ENCODE measurements at regions not wholly inside any gene's neighbourhood (a gene's known extent, or its start where the extent isn't known, plus 50 kb on each side); places are given as distances from the start of the nearest gene placed in this dataset.

DNA sequence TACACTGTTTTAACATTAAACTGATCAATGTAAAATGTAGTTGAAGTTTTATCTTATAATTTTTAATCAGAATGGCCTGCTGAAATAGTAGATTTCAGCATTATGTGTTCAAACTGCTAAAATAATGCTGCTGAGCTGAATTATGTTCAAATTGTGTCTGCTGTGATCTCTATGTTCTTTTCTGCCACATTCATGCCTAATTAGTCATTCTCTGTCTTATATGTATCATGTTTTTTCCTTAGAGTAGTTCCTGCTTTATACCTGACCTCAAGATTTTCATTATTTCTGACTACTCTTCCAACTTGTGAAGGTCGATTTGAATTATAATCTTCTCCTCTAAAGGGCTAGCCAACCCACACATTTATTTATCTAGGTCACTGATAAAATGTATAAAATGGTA lies 476.7 kb upstream of the EPHA7 start:
- ChIA-PET POLR2A (no interaction called here), CTCF (no interaction called here)
- dilution Hi-C loops (cut with MboI; ENCODE audit: extremely low pct_ligation_motif_present, low sequenced_read_pairs): no loop called here
- no peak overlapping the region for H3K4me2 ChIP-seq (ENCODE audit: insufficient read depth, low read length)
- TF ChIP-seq JUN (IDR thresholded peaks at IDR 0.05; ENCODE audit: borderline replicate concordance, insufficient read depth, insufficient read length, low read depth) (no peak), GATA2 (IDR thresholded peaks at IDR 0.05; ENCODE audit: insufficient read depth, insufficient read length, low read depth, low read length) (no peak), POLR2A (IDR thresholded peaks at IDR 0.05; ENCODE audit: low read depth, low read length) (no peak), MYC (IDR thresholded peaks at IDR 0.05; ENCODE audit: low read depth, low read length) (no peak), EZH2 (IDR thresholded peaks at IDR 0.05; ENCODE audit: borderline replicate concordance, low read depth, low read length, severe bottlenecking) (no peak), FOS (IDR thresholded peaks at IDR 0.05; ENCODE audit: borderline replicate concordance, insufficient read depth, low read length) (no peak), POLR2AphosphoS5 (IDR thresholded peaks at IDR 0.05; ENCODE audit: insufficient read depth, low read depth, low read length) (no peak), CTCF (IDR thresholded peaks at IDR 0.05; ENCODE audit: extremely low read depth in 1 of 2, insufficient read depth in 1 of 2, low read depth in 1 of 2, low read length in 2 of 2) (no peak), MAX (IDR thresholded peaks at IDR 0.05; ENCODE audit: insufficient read depth, insufficient read length) (no peak)
- H3K9me1 ChIP-seq (replicated peaks; ENCODE audit: control insufficient read depth, extremely low read depth, insufficient read depth, low read length): no peaks in the 10 kb centered on the region
- no peak overlapping the region for H3K4me3 ChIP-seq (replicated peaks in 1 of 3; ENCODE audit: insufficient read depth in 1 of 3, low read depth in 1 of 3, low read length in 3 of 3)
- no peak overlapping the region for H3K27ac ChIP-seq (ENCODE audit: insufficient read depth, low read depth, low read length)
- no peaks in the 10 kb centered on the region for H3K36me3 ChIP-seq (ENCODE audit: control insufficient read depth in 2 of 2, extremely low read depth in 1 of 2, insufficient read depth in 2 of 2, low read length in 2 of 2)
- BruUV-seq (replicated peaks): no TSS peak
- no peaks in the 10 kb centered on the region for H4K20me1 ChIP-seq (replicated peaks; ENCODE audit: control insufficient read depth, extremely low read depth, insufficient read depth, low read length)
- no peaks in the 10 kb centered on the region for H3K4me1 ChIP-seq (ENCODE audit: control insufficient read depth, extremely low read depth, insufficient read depth, low read length)
- H2AFZ ChIP-seq (ENCODE audit: low read depth, low read length): no peak overlapping the region
- intact Hi-C loops (cut with micrococcal nuclease): no loop called here
- H3K27me3 ChIP-seq (ENCODE audit: control insufficient read depth in 2 of 2, insufficient read depth in 2 of 2, low read length in 2 of 2): no peaks in the 10 kb centered on the region
- DNase-seq (ENCODE audit: low read depth, low spot score) (no peak), FAIRE-seq (no peak)
- H3K9ac ChIP-seq (replicated peaks; ENCODE audit: extremely low read depth, insufficient read depth, low read length): no peak overlapping the region
- no peaks in the 10 kb centered on the region for H3K9me3 ChIP-seq (replicated peaks; ENCODE audit: control insufficient read depth, insufficient read depth, low read length)
- H3K79me2 ChIP-seq (ENCODE audit: control insufficient read depth, insufficient read depth, low read length): no peaks in the 10 kb centered on the region
